ENCODE measurements at regions not wholly inside any gene's neighbourhood (a gene's known extent, or its start where the extent isn't known, plus 50 kb on each side); places are given as distances from the start of the nearest gene placed in this dataset.
A peak's percentile ranks its signal among the peaks of the same experiment; 100 is the strongest.
"Not testable (repeated sequence)": the region's sequence is repeated elsewhere in the genome, so short reads cannot be mapped to it uniquely, and the experiment has no call there.

DNA sequence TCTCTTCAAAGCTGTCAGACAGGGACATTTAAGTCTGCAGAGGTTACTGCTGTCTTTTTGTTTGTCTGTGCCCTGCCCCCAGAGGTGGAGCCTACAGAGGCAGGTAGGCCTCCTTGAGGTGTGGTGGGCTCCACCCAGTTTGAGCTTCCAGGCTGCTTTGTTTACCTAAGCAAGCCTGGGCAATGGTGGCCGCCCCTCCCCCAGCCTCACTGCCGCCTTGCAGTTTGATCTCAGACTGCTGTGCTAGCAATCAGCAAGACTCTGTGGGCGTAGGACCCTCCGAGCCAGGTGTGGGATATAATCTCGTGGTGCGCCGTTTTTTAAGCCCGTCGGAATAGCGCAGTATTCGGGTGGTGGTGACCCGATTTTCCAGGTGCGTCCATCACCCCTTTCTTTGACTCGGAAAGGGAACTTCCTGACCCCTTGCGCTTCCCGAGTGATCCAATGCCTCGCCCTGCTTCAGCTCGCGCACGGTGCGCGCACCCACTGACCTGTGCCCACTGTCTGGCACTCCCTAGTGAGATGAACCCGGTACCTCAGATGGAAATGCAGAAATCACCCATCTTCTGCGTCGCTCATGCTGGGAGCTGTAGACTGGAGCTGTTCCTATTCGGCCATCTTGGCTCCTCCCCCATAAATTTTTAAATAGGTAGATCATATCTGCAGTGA is 785.1 kb downstream of the TDRD15 start:
- not testable (repeated sequence) for DNase-seq

DNA sequence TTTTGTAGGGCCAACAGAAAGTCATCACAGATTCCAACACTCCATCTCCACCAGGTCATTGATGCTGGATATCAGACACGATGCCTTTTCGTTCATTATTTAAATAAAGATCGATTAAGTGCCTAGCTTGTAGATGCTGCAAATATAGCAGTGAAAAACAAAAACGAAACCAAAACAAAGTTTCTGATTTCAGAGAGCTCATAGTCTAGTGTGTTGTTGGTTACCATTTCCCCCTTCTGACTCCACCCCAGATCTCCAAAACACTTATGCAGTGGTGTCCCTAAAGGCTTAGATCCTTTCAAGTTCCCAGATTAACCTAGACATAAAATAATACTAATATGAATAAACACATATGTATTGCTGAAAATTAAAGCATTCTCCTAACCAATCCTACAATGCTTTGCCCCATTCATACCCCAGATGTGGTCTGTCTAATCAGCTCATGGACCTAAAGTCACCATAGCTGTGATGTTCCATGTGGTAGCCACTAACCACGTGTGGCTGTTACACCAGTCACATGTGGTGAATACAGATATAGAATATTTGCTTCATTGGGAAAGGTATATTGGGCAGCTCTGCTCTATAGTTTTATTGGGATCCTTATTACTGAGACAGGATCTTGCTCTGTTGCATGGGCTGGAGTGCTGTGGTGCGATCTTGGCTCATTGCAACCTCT is 787.2 kb downstream of the TDRD15 start:
- no peak for DNase-seq

DNA sequence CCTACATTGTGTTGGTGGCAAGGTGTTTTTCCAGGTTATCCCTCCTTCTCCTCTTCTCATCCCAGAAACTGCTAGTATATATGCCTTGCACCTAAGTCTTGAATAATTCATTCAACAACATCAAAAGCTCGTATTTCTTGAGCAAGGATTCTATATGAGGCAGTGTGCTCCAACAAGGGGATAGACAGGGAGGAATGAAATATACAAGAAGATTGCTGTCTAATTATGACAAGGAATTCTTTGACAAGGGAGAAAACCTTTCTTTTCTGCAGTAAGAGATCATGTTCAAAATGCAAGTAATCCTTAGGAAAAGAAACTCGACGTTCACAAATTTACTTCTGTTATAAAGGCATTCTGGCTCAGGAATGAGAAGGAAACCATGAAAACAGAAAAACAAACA is 788.6 kb downstream of the TDRD15 start:
- no peak for DNase-seq

DNA sequence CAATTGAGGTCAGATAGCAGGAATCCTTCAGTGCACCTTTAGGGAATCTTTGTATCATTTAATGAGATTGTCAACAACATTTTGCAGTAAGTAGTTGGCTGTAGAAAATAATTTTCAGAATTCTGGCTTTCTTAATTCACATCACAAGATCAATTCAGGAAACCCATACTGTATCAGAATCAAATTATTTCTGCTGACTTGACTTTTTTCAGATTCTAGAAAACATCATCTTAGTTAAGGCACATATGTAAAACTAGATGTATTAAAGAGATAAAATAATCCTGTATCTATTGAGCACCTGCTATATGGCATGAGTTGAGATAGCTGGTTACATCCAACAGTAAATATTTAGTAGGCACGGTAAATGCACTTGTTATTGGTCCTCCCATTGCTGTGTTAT is 791.4 kb downstream of the TDRD15 start:
- no peak for DNase-seq

DNA sequence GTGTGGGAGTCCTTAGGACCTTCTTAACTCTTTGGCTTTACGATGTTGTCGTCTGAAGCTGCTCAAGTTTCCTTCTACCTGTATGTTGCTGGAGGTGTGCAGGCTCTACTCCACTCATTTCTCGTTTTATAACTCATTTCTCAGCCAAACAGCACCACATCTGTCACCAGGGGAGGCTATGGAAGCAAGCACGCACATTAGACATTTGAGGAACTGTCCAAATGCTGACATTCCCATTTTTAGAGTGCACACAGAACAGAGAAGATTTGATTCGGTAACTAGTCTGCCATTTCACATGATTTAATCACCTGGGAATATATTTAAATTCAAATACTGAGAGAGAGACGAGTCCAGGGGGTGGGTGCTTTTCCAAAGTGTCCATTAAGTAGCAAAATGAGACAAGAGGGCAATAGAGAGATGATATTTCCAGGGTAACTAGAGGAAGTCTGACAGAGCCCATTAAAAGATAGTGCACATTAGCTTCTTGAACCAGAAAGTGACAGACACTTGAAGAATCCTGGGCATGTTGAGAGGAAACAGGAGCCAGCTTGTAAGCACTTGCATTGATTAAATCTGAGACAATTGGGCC is 793.3 kb downstream of the TDRD15 start:
- DNase-seq = peak; percentile 31 to 57

DNA sequence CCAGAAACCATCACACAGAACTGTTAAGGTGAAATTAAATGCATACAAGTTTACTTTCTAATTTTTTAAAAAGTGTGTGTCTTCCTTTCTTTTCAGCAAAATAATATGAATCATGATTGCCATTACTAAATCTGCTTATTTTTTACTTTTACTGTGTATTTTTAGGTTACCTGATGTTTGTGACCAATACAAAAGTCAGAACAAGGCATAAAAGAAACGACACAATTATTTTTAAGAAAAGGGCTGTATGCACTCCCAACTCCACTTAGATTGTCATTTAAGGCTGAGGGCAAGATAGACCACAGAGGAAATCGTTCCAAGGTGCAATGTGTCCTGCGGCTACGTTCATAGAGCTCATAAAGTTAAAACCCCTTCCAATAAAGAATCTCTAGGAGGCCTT is 797.0 kb downstream of the TDRD15 start:
- DNase-seq = no peak

DNA sequence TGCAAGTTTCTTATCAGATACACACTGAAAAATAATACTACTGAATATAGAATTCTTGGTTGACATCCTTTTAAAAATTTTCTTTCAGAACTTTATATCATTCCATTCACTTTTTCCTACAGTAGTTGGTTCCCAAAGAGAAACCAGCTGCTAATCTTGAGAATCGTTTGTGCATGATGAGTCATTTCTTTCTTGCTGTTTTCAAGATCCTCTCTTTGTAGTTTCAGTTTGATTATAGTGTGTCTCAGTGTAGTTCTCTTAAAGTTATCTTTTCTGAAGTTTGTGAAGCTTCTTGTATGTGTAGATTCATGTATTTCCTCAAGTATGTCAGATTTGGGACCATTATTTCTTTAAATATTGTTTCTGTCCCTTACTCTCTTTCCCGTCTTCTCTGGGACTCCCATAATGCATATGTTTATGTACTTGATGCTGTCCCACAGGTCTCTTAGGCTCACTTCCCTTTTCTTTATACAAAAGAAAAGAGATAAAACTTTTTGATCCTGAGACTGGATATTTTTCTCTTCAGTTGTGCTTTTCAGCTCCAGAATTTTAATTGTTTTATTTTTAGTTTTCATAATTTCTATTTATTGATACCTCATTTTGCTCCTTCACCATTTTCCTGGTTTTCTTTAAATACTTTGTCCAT is 801.0 kb downstream of the TDRD15 start:
- no peak for DNase-seq

DNA sequence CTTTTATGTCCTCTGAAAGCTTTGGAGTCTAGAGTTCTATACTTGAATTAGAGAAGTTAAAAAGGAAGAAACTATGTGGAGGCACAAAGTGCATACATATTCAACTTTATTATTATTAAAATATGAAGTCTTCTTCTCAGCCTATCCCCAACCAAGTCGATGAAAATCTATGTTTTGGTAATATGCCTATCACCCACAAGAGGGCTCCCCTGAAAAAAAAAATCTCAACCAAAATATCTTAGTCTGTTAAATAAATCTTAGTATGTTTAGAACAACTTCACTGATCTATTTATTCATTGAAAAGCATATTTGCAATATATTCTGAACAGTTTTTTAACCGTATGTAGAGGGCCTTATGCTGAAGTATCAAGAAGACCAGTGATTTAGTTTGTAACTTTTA is 804.5 kb downstream of the TDRD15 start:
- peak in 1 of 2 experiments; percentile 10 for DNase-seq

DNA sequence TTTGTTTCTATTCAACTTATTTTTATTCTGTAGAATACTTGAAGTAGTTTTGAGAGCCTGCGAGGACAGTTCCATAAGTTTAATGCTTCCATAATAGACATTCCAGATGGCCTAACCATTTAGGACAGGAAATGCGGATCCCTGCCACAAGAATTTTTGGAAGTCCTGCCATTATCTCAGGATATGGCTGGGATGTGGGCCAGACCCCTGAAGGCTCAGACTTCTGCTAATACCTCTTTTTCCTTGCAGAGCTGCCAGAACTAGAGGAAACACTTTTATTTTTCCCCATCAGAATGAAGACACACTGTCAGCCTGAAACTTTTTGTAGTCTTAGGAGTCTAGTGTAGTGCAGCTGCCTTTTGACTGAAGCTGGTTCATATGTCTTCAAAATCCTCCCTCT is 806.5 kb downstream of the TDRD15 start:
- DNase-seq = no peak

DNA sequence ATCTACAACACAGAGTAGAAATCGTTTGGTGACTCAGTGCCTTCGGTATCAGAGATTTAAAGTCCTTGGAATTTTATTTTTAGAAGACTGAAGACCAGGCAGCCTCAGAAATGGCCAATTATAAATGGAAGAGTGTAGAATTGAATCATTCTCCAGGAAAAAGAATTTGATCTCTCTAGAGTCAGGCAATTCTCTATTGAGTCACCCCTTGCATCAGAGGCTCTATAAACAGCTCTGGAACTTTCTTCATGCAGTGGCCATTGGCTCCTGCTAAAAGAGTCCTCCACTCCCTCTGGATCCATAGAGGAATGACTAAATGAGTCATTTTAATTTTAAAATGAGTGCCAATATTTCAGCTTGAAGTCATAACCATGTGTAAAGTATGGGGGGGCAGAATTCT is 816.2 kb downstream of the TDRD15 start:
- DNase-seq = no peak

DNA sequence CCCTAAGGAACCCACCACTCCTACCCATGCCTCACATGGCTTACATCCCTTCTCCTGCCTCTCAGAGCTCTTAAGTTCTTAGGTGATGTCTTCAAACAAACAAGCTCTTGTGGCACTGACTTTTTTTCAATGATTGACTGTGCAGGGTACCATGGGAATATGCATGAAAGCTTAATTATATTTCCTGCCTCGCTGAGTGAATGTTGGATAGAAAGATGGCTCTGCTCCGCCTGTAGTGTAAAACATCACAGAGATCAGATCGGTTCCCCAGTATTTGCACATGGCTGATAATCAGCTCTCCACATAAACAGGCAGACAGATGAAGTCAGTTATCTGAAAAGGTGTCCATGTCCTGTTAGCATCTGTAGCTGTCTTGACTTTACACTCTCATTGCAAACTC is 820.8 kb downstream of the TDRD15 start:
- no peak for DNase-seq

DNA sequence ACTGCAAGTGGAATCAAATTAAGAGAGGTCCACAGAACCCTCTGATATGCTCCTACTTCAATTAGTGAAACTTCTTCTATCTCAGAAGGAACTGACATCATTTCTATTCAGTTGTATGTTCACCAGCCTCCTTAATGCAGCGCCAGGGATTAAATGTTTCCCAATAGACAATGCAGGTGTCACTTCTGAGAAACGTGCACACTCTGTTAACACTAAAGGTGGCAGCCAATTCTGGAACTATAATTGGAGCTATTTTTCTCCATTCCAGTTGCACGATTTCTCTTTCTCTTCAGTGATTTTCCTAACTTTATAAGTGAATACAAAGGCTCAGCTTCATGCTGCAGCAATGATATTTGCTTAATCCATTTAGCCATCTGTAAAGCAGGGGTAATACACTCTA is 821.9 kb downstream of the TDRD15 start:
- DNase-seq = peak in 1 of 2 experiments; percentile 25

DNA sequence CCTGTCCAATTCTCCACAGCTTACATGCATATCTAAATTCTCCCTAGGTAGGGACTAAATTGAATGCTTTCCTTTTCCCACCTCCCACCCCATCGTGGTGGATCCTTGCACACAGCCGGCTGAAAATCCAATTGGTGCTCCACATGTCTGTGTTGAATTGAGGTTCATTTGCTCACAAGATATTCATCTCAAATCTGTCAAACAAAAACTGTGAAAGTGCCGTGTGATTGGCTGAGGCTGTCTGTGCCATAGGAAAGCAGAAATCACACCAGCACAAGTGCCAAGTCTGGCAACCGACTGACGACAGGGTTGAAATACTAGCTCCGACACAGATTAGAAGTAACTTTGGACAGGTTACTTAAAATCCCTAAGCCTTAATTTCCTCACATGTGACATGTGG is 823.3 kb downstream of the TDRD15 start:
- no peak for DNase-seq

DNA sequence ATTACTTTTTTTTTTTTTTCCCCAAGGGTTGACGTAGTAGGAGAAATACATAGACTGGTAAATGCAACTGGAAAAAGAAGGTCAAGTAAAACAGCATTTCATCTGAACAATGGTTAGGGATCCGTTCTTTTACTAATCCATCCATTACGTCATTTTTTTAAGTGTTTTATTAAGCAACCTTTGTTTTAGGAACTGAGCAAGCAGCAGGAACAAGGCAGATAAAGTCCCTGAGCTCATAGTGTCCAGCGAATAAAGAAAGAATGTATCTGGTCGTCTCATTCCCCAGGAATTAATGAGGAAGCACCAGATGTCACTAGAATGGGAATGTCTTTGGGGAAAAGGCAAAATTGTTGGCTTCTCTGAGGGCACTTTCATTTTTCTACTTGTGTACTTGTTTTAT is 842.4 kb downstream of the TDRD15 start:
- no peak for DNase-seq

DNA sequence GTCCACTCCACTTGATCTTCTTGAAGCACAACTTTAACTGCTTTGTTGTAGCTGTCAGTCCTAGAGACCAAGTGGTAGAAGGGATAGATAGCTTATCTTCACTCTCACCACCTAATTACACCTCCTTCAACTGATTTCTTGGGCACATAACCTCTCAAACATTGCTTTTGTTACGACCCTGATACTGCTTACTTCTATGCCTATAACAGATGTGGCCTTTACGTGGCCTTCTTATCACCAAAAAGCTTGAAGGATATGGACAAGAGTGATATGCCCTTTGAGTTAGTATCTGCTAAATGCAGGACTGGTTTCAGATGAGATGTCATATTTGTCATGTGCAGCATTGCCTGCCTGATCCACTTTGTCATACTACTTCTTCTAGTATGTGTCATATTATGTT is 847.2 kb downstream of the TDRD15 start:
- DNase-seq = no peak

DNA sequence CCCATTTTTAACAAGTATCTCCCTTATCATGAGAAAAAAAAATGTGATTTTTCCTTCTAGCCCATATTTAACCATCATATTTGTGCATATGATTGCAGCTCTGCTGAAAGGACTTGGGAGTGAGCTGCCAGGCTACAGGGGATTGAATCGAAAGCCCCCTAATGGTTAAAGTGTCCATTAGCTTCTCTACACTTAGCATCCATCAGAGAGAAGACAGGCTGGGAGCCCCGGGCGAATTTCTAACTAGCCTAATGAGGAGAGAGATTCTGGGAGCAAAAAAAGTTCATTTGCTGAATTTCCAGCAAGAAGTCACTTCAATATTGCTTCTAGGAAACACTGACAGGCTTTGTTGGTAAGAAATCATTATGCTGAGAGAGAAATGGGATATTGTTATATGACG is 848.8 kb downstream of the TDRD15 start:
- no peak for DNase-seq

DNA sequence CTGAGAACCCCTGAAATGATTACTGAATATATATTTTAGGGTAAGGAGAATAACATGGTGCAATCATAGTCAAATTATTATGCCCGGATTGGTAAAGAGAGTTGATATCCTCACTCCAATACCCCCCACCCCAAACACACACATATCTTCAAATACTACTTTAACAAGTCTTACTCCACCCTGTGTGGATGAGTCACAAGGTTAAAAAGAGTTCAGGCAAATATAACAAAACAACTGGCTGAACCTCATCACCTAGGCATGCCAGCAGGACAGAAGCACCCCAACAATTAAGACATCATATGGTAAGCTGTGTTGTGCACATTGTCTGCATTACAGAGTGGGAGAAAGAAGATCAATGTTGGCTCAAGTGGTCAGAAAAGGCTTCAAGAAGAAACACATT is 857.4 kb downstream of the TDRD15 start:
- no peak for DNase-seq

DNA sequence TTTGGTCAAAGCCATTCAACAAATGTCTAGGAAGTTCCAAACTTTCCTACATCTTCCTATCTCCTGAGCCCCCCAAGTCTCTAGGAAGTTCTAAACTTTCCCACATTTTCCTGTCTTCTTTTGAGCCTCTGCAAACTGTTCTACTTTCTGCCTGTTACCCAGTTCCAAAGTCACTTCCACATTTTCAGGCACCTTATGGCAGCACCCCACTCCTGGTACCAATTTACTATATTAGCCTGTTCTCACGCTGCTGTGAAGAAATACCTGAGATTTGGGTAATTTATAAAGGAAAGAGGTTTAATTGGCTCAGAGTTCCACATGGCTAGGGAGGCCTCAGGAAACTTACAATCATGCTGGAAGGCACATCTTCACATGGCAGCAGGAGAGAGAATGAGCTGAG is 869.2 kb downstream of the TDRD15 start:
- no peak for DNase-seq

DNA sequence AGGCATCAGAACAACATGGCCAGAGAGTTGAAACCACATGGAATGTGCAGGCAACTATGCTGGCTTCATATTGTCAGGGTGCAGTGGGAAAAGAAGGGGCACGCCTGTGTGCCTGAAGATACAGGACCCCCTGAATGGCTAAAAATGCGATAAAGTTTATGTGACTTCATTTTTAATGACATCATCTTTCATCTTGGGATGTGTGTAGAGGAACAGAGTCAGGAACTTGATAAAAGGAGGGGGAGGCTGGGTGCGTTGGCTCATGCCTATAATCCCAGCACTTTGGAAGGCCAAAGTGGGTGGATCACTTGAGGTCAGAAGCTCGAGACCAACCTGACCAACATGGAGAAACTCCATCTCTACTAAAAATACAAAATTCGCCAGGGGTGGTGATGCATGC is 872.6 kb downstream of the TDRD15 start:
- no peak for DNase-seq

DNA sequence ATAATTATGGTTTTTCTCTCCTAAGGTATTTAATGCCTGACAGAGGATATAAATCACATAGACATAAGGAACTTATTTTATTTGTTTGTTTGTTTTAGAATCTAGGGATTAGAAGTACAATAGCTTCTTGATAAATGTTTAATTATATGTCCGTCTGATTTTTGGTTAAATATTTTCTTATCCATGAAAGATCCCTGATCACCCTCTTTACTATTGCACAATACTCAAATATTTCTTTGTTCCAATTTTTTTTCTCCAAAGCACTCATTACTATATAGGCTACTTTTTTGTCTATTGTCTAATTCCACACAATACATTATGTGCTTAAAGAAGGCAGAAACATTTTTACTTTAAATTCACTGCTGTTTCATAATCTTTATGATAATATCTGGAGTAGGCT is 875.8 kb downstream of the TDRD15 start:
- no peak for DNase-seq

DNA sequence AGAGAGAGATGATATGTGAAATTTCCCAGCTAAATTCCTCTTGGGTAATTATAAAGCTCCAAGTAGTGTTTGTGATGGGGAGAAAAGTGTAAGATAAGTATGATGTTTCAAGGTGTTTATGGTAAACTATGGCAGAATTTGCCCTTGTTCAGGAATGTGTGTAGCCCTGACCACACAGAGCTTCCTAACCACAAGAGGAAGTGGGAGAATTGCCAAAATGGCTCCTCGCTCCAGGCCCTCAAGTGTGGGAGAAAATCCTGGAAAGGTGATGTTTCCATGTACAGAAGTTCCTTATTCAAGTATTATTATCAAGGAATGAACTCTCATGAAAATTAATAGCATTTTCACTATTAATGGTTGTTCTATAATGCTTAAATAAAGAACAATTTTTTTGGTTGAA is 878.3 kb downstream of the TDRD15 start:
- no peak for DNase-seq

DNA sequence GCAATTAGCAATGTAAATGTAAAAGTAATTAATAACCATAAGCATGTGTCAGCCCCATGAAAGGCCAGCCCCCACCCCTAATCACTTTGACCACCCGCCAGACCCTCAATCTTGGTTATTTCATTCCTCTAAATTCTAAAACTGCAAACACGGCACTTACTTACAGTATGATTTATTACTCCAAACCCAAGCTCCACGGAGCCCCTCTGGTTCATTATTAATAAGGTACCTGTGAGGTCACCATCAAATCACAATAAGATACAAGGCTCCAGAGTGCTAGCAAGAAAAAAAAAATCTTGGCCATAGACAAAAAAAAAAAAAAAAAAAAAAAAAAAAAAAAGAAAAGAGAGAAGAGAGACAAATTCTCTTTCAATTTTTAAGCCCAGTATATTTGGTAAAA is 879.5 kb downstream of the TDRD15 start:
- DNase-seq = no peak

DNA sequence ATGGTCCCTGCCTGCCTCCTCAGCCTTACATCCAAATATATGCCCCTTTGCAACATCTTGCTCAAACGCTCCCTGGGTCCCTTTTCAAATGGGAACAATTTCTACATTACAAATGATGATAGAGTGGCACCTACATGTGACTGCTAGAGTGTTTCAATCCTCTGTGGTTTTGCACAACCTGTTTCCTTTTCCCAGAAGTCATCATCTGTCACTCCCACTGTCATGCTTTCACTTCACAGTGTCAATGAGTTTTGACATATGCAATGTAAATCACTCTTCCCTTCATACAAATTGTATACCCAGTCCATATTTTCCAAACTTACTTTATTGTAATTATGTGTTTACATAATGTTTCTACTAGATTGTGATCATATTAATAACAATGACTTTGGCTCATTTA is 887.3 kb downstream of the TDRD15 start:
- no peak for DNase-seq

DNA sequence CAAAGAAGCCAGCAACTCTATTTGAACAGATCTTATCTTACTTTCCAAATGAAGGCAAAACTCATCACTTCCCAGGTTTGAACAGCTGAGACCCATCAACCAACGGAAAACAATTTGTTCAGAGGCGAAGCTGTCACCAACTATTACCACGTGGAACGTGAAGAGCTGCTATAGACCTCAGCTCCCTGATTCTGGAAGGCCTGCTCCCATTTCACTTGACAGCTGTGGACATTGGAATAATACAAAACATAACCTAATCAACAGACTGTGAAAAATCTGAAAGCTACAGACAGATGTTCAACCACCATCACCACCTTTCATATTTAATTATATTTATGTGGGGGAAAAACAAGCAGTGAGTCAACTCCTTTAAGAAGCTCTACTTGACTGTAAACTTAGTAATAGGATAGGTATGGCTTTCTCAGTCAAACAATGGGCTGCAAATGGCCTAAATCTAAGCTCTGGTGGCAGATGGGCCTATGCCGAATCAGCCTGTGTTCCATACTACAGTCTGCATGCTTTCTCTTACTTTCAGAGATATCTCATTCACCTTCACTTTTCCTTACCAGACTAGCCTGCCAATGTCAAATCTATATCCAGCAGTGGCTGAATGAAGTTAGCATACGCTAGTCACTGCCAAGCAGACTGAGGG is 896.4 kb downstream of the TDRD15 start:
- DNase-seq = peak; percentile 71 to 95

All from NCI-H524 (cell line).